CD4-positive, alpha-beta T cell treated with Interleukin-6 for 4 hours (primary cell): ENCODE measurements at regions not wholly inside any gene's neighbourhood (a gene's known extent, or its start where the extent isn't known, plus 50 kb on each side); places are given as distances from the start of the nearest gene placed in this dataset.
"Not testable (repeated sequence)": the region's sequence is repeated elsewhere in the genome, so short reads cannot be mapped to it uniquely, and the experiment has no call there.

Experiments used
- DNase-seq: peaks from one replicate; pipeline ENCODE4 v3.0.0-alpha.2; 2020; ENCODE audit warnings: mixed read lengths

- no peak for DNase-seq
Observed at GRCh38 chr16:10317425-10318001, 68.3 kb upstream of the ATF7IP2 start.

- no peak for DNase-seq
Observed at GRCh38 chr16:10318798-10319500, 66.9 kb upstream of the ATF7IP2 start.

GRCh38 chr16:10321407-10322387 is 64.2 kb upstream of the ATF7IP2 start:
- no peak for DNase-seq

- DNase-seq, result no peak
Observed at GRCh38 chr16:10322723-10323527, 62.9 kb upstream of the ATF7IP2 start.

GRCh38 chr16:10323528-10323869 is 62.4 kb upstream of the ATF7IP2 start:
- DNase-seq, result no peak

GRCh38 chr16:10324210-10324609 is 61.7 kb upstream of the ATF7IP2 start:
- DNase-seq, result no peak

- DNase-seq, result no peak
Observed at GRCh38 chr16:10325783-10326543, 59.9 kb upstream of the ATF7IP2 start.

GRCh38 chr16:10326647-10327046 is 59.2 kb upstream of the ATF7IP2 start:
- no peak for DNase-seq

- not testable (repeated sequence) for DNase-seq
Observed at GRCh38 chr16:10328291-10328690, 57.6 kb upstream of the ATF7IP2 start.

- no peak for DNase-seq
Observed at GRCh38 chr16:10332241-10332640, 53.6 kb upstream of the ATF7IP2 start.

- no peak for DNase-seq
Observed at GRCh38 chr16:10332775-10333174, 53.1 kb upstream of the ATF7IP2 start.

- DNase-seq, result peak; percentile 42
Observed at GRCh38 chr16:10333321-10334032, 52.4 kb upstream of the ATF7IP2 start.

- DNase-seq, result no peak
Observed at GRCh38 chr16:10335681-10336080, 50.2 kb upstream of the ATF7IP2 start.
